ENCODE measurements at regions not wholly inside any gene's neighbourhood (a gene's known extent, or its start where the extent isn't known, plus 50 kb on each side); places are given as distances from the start of the nearest gene placed in this dataset.

DNA sequence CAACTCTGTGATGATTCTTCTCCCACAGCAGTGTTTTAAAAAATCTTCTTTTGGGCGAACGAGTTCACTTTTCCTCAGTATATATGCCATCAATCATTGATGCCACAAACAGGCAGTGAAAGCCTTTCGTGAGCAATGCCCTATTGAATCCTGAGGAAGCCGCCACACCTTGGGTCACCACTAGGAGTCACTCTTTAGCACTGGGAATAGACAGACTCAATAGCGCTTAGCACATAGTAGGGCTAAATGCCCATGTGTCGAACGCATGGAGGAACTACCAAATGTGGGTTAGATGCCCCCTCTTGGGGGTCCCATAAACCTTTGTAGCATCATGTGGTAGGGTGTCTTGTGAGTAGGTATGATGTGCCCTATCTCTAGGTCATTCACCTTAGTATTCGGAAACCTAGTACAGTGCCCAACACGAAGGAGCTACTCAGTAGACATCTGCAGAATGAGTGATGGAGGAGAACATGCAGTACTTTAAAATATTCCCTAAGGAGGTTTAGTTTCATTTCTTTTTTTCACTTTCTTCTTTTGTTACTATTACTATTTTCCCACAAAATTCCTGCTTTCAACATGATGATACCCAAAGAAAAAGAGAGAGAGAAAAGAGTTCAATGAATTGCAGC, 603.7 kb downstream of the BNC2 start:
- TF ChIP-seq CTCF (IDR thresholded peaks at IDR 0.05) (peak; percentile 81), TCF7 (CRISPR knock-in tag; IDR thresholded peaks at IDR 0.05; ENCODE audit: low read depth) (no peak), ZNF232 (CRISPR knock-in tag; IDR thresholded peaks at IDR 0.05) (no peak), SP1 (CRISPR knock-in tag; conservative IDR thresholded peaks at IDR 0.05) (no peak), MXD4 (CRISPR knock-in tag; IDR thresholded peaks at IDR 0.05; ENCODE audit: borderline replicate concordance) (no peak), FOXK1 (CRISPR knock-in tag; IDR thresholded peaks at IDR 0.05) (no peak), SMAD3 (CRISPR knock-in tag; IDR thresholded peaks at IDR 0.05; ENCODE audit: borderline replicate concordance) (no peak), ATF2 (CRISPR knock-in tag; IDR thresholded peaks at IDR 0.05; ENCODE audit: borderline replicate concordance, low read depth) (no peak), ZMAT4 (CRISPR knock-in tag; IDR thresholded peaks at IDR 0.05) (no peak)
- TF ChIP-seq, protein P1, sequence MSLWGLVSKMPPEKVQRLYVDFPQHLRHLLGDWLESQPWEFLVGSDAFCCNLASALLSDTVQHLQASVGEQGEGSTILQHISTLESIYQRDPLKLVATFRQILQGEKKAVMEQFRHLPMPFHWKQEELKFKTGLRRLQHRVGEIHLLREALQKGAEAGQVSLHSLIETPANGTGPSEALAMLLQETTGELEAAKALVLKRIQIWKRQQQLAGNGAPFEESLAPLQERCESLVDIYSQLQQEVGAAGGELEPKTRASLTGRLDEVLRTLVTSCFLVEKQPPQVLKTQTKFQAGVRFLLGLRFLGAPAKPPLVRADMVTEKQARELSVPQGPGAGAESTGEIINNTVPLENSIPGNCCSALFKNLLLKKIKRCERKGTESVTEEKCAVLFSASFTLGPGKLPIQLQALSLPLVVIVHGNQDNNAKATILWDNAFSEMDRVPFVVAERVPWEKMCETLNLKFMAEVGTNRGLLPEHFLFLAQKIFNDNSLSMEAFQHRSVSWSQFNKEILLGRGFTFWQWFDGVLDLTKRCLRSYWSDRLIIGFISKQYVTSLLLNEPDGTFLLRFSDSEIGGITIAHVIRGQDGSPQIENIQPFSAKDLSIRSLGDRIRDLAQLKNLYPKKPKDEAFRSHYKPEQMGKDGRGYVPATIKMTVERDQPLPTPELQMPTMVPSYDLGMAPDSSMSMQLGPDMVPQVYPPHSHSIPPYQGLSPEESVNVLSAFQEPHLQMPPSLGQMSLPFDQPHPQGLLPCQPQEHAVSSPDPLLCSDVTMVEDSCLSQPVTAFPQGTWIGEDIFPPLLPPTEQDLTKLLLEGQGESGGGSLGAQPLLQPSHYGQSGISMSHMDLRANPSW (CRISPR knock-in tag; conservative IDR thresholded peaks at IDR 0.05; ENCODE audit: low read depth): no peak
- TF ChIP-seq, protein P2, sequence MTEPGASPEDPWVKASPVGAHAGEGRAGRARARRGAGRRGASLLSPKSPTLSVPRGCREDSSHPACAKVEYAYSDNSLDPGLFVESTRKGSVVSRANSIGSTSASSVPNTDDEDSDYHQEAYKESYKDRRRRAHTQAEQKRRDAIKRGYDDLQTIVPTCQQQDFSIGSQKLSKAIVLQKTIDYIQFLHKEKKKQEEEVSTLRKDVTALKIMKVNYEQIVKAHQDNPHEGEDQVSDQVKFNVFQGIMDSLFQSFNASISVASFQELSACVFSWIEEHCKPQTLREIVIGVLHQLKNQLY (CRISPR knock-in tag; IDR thresholded peaks at IDR 0.05): no peak
- TF ChIP-seq, protein P3, sequence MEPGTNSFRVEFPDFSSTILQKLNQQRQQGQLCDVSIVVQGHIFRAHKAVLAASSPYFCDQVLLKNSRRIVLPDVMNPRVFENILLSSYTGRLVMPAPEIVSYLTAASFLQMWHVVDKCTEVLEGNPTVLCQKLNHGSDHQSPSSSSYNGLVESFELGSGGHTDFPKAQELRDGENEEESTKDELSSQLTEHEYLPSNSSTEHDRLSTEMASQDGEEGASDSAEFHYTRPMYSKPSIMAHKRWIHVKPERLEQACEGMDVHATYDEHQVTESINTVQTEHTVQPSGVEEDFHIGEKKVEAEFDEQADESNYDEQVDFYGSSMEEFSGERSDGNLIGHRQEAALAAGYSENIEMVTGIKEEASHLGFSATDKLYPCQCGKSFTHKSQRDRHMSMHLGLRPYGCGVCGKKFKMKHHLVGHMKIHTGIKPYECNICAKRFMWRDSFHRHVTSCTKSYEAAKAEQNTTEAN (CRISPR knock-in tag; IDR thresholded peaks at IDR 0.05): no peak
